ENCODE measurements at regions not wholly inside any gene's neighbourhood (a gene's known extent, or its start where the extent isn't known, plus 50 kb on each side); places are given as distances from the start of the nearest gene placed in this dataset.
"Not testable (repeated sequence)": the region's sequence is repeated elsewhere in the genome, so short reads cannot be mapped to it uniquely, and the experiment has no call there.

- DNase-seq (ENCODE audit: low read depth in 4 of 4, low spot score in 3 of 4), result no peak
Observed at GRCh38 chr11:10975287-10975721, 117.5 kb upstream of the ZBED5 start.

- DNase-seq (ENCODE audit: low read depth in 4 of 4, low spot score in 3 of 4), result peak; percentile 12 to 29 (median 20)
Observed at GRCh38 chr11:10973416-10973815, 115.6 kb upstream of the ZBED5 start.

GRCh38 chr11:10970926-10971325, 113.1 kb upstream of the ZBED5 start:
- no peak for DNase-seq (ENCODE audit: low read depth in 4 of 4, low spot score in 3 of 4)

GRCh38 chr11:10969387-10969786, 111.5 kb upstream of the ZBED5 start:
- DNase-seq (ENCODE audit: low read depth in 4 of 4, low spot score in 3 of 4), result no peak

- DNase-seq (ENCODE audit: low read depth in 4 of 4, low spot score in 3 of 4), result not testable (repeated sequence)
Observed at GRCh38 chr11:10956884-10957283, 99.0 kb upstream of the ZBED5 start.

GRCh38 chr11:10955616-10956015, 97.8 kb upstream of the ZBED5 start:
- DNase-seq (ENCODE audit: low read depth in 4 of 4, low spot score in 3 of 4), result no peak

- no peak for DNase-seq (ENCODE audit: low read depth in 4 of 4, low spot score in 3 of 4)
Observed at GRCh38 chr11:10954184-10954583, 96.3 kb upstream of the ZBED5 start.

GRCh38 chr11:10952872-10953271, 95.0 kb upstream of the ZBED5 start:
- no peak for DNase-seq (ENCODE audit: low read depth in 4 of 4, low spot score in 3 of 4)

GRCh38 chr11:10947935-10948334, 90.1 kb upstream of the ZBED5 start:
- DNase-seq (ENCODE audit: low read depth in 4 of 4, low spot score in 3 of 4), result not testable (repeated sequence)

- DNase-seq (ENCODE audit: low read depth in 4 of 4, low spot score in 3 of 4), result no peak
Observed at GRCh38 chr11:10946072-10946471, 88.2 kb upstream of the ZBED5 start.

GRCh38 chr11:10945196-10945595, 87.3 kb upstream of the ZBED5 start:
- DNase-seq (ENCODE audit: low read depth in 4 of 4, low spot score in 3 of 4), result no peak

GRCh38 chr11:10943968-10944367, 86.1 kb upstream of the ZBED5 start:
- DNase-seq (ENCODE audit: low read depth in 4 of 4, low spot score in 3 of 4), result no peak

- DNase-seq (ENCODE audit: low read depth in 4 of 4, low spot score in 3 of 4), result no peak
Observed at GRCh38 chr11:10942620-10943019, 84.8 kb upstream of the ZBED5 start.

- DNase-seq (ENCODE audit: low read depth in 4 of 4, low spot score in 3 of 4), result no peak
Observed at GRCh38 chr11:10941871-10942270, 84.0 kb upstream of the ZBED5 start.

GRCh38 chr11:10941414-10941813, 83.6 kb upstream of the ZBED5 start:
- no peak for DNase-seq (ENCODE audit: low read depth in 4 of 4, low spot score in 3 of 4)

- DNase-seq (ENCODE audit: low read depth in 4 of 4, low spot score in 3 of 4), result no peak
Observed at GRCh38 chr11:10938650-10939387, 81.0 kb upstream of the ZBED5 start.

GRCh38 chr11:10938231-10938630, 80.4 kb upstream of the ZBED5 start:
- DNase-seq (ENCODE audit: low read depth in 4 of 4, low spot score in 3 of 4), result no peak

GRCh38 chr11:10937385-10937771, 79.5 kb upstream of the ZBED5 start:
- DNase-seq (ENCODE audit: low read depth in 4 of 4, low spot score in 3 of 4), result no peak

GRCh38 chr11:10936626-10937384, 79.0 kb upstream of the ZBED5 start:
- DNase-seq (ENCODE audit: low read depth in 4 of 4, low spot score in 3 of 4), result no peak

GRCh38 chr11:10935015-10935559, 77.2 kb upstream of the ZBED5 start:
- DNase-seq (ENCODE audit: low read depth in 4 of 4, low spot score in 3 of 4), result no peak

- DNase-seq (ENCODE audit: low read depth in 4 of 4, low spot score in 3 of 4), result no peak
Observed at GRCh38 chr11:10934293-10934860, 76.5 kb upstream of the ZBED5 start.
